Endothelial cell of umbilical vein (primary cell): ENCODE measurements at regions not wholly inside any gene's neighbourhood (a gene's known extent, or its start where the extent isn't known, plus 50 kb on each side); places are given as distances from the start of the nearest gene placed in this dataset.

Experiments
- BruUV-seq: library from RNA; stranded (reverse); fragments of 400-500 nt; replicated peaks from 2 replicates; lab custom pipeline; 2021; lab: Mats Ljungman, UMichigan
- CTCF ChIA-PET: fragments of 300-600, 350-600 bp; sonication (Branson Sonifier 250); formaldehyde crosslinking; loops from one replicate; lab custom pipeline; 2021; ENCODE audit warnings: antibody characterized with exemption, inconsistent platforms; lab: Charles Lee
- POLR2A ChIA-PET: fragments of 300-600, 350-600 bp; sonication (Branson Sonifier 250); formaldehyde crosslinking; loops from one replicate; lab custom pipeline; 2021; ENCODE audit warnings: antibody characterized with exemption, inconsistent platforms; lab: Charles Lee
- DNase-seq: peaks from one replicate; pipeline ENCODE4 v3.0.0-alpha.2; 2011; ENCODE audit warnings: low read depth, low spot score
- FAIRE-seq: peaks from 2 replicates; lab custom pipeline; 2011; peaks lifted over from hg19 to GRCh38; lab: Jason Lieb, UNC
- H2AFZ ChIP-seq: 2 replicates; pipeline ENCODE4 v1.6.0; 2012; ENCODE audit warnings: low read depth, low read length, control low read depth, inconsistent platforms
- H3K27ac ChIP-seq: 2 replicates; pipeline ENCODE4 v1.5.1; 2011; ENCODE audit warnings: low read depth, mild to moderate bottlenecking, control low read depth, low read length, moderate library complexity; ENCODE audit not compliant: insufficient read depth
- H3K27me3 ChIP-seq, 2 experiments: 2 replicates each; pipeline versions ENCODE4 v1.6.0 to v1.6.1; 2011; ENCODE audit warnings: low read length in 2 of 2, mixed read lengths in 1 of 2; ENCODE audit not compliant: control insufficient read depth in 2 of 2, insufficient read depth in 2 of 2
- H3K36me3 ChIP-seq, 2 experiments: 2 replicates in 1 of 2; 3 replicates in 1 of 2; pipeline ENCODE4 v1.5.1; 2011; ENCODE audit warnings: low read length in 2 of 2, mild to moderate bottlenecking in 1 of 2, moderate library complexity in 1 of 2; ENCODE audit not compliant: control insufficient read depth in 2 of 2, insufficient read depth in 2 of 2; ENCODE audit errors: extremely low read depth in 1 of 2
- H3K4me1 ChIP-seq: 3 replicates; pipeline ENCODE4 v1.5.1; 2011; ENCODE audit warnings: mild to moderate bottlenecking, low read length; ENCODE audit not compliant: control insufficient read depth, insufficient read depth; ENCODE audit errors: extremely low read depth
- H3K4me2 ChIP-seq: 2 replicates; pipeline ENCODE4 v1.6.1; 2011; ENCODE audit warnings: low read length, control low read depth, mixed read lengths; ENCODE audit not compliant: insufficient read depth
- H3K4me3 ChIP-seq, 3 experiments: fragments of 200-600 bp in 1 of 3; sonication (generic), shearing (Covaris generic) in 1 of 3; replicated peaks in 1 of 3; 2 replicates each; pipeline ENCODE4 v1.5.1; 2011 to 2016; ENCODE audit warnings: control low read depth in 3 of 3, low read length in 3 of 3, mild to moderate bottlenecking in 2 of 3, inconsistent platforms in 1 of 3, low read depth in 1 of 3, moderate library complexity in 1 of 3; ENCODE audit not compliant: insufficient read depth in 1 of 3
- H3K79me2 ChIP-seq: 2 replicates; pipeline ENCODE4 v1.6.0; 2012; ENCODE audit warnings: low read length, inconsistent platforms; ENCODE audit not compliant: control insufficient read depth, insufficient read depth
- H3K9ac ChIP-seq: replicated peaks from 2 replicates; pipeline ENCODE3; 2011; ENCODE audit warnings: low read length, control low read depth; ENCODE audit not compliant: insufficient read depth; ENCODE audit errors: extremely low read depth
- H3K9me1 ChIP-seq: replicated peaks from 3 replicates; pipeline ENCODE4 v1.6.0; 2011; ENCODE audit warnings: mild to moderate bottlenecking, low read length; ENCODE audit not compliant: control insufficient read depth, insufficient read depth; ENCODE audit errors: extremely low read depth
- H3K9me3 ChIP-seq: replicated peaks from 2 replicates; pipeline ENCODE4 v1.5.1; 2012; ENCODE audit warnings: low read length, inconsistent platforms; ENCODE audit not compliant: control insufficient read depth, insufficient read depth
- H4K20me1 ChIP-seq: replicated peaks from 2 replicates; pipeline ENCODE3; 2011; ENCODE audit warnings: mild to moderate bottlenecking, low read length; ENCODE audit not compliant: control insufficient read depth, insufficient read depth; ENCODE audit errors: extremely low read depth
- CTCF ChIP-seq, 2 donors: IDR thresholded peaks; 1 replicate in 1 of 2; 2 replicates in 1 of 2; pipeline ENCODE4 v1.5.1; 2011; ENCODE audit warnings: low read length in 2 of 2, mild to moderate bottlenecking in 2 of 2, moderate library complexity in 2 of 2, control low read depth in 1 of 2, inconsistent platforms in 1 of 2, low read depth in 1 of 2; ENCODE audit not compliant: insufficient read depth in 1 of 2; ENCODE audit errors: extremely low read depth in 1 of 2
- EZH2 ChIP-seq: IDR thresholded peaks from 2 replicates; pipeline ENCODE4 v1.6.1; 2012; ENCODE audit warnings: borderline replicate concordance, low read depth, mild to moderate bottlenecking, moderate library complexity, low read length, inconsistent platforms; ENCODE audit not compliant: severe bottlenecking
- GATA2 ChIP-seq: IDR thresholded peaks from 2 replicates; pipeline ENCODE4 v1.7.0; 2011; ENCODE audit warnings: low read depth, mild to moderate bottlenecking, moderate library complexity, mixed read lengths, low read length; ENCODE audit not compliant: insufficient read length, insufficient read depth
- MYC ChIP-seq: IDR thresholded peaks from one replicate; pipeline ENCODE4 v1.6.1; 2011; ENCODE audit warnings: mild to moderate bottlenecking, low read depth, low read length
- POLR2A ChIP-seq: IDR thresholded peaks from 2 replicates; pipeline ENCODE4 v1.6.1; 2012; ENCODE audit warnings: low read depth, mild to moderate bottlenecking, control low read depth, low read length
- dilution Hi-C: fragments of 300-500 bp; cut with MboI; formaldehyde crosslinking; loops from one replicate; pipeline ENCODE4 v1.15.0; 2019; ENCODE audit warnings: low sequenced_read_pairs; ENCODE audit not compliant: extremely low pct_ligation_motif_present
- intact Hi-C: fragments of 100-400 bp; cut with micrococcal nuclease; formaldehyde crosslinking; loops from one replicate; pipeline ENCODE4 v1.10.0; 2022
- TF ChIP-seq, protein P1 (sequence below): IDR thresholded peaks from 2 replicates; pipeline ENCODE4 v1.6.1; 2011; ENCODE audit not compliant: insufficient read depth, insufficient read length

GRCh38 chr1:143643148-143643885 lies 328.5 kb downstream of the FAM72C start:
- no peaks in the 10 kb centered on the region for H3K9me1 ChIP-seq
- ChIA-PET CTCF (no interaction called here), POLR2A (no interaction called here)
- FAIRE-seq (no peak), DNase-seq (no peak)
- H3K9ac ChIP-seq, result no peak overlapping the region
- H3K27me3 ChIP-seq, result peaks cover 4 to 14% of the 10 kb centered on the region in 2 experiments
- intact Hi-C loops (no loop called here), dilution Hi-C loops (no loop called here)
- H2AFZ ChIP-seq, result no peak overlapping the region
- no TSS peak for BruUV-seq
- no peaks in the 10 kb centered on the region for H3K4me1 ChIP-seq
- TF ChIP-seq MYC (no peak), EZH2 (peak; percentile 42), POLR2A (no peak), GATA2 (no peak), CTCF (IDR thresholded peaks at IDR 0.05; ENCODE audit: extremely low read depth in 1 of 2, insufficient read depth in 1 of 2, low read depth in 1 of 2, low read length in 2 of 2) (no peak)
- TF ChIP-seq, protein P1, sequence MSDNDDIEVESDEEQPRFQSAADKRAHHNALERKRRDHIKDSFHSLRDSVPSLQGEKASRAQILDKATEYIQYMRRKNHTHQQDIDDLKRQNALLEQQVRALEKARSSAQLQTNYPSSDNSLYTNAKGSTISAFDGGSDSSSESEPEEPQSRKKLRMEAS, result no peak
- no peaks in the 10 kb centered on the region for H4K20me1 ChIP-seq
- no peaks in the 10 kb centered on the region for H3K36me3 ChIP-seq
- H3K9me3 ChIP-seq, result no peaks in the 10 kb centered on the region
- no peak overlapping the region for H3K4me3 ChIP-seq
- H3K4me2 ChIP-seq, result no peak overlapping the region
- no peaks in the 10 kb centered on the region for H3K79me2 ChIP-seq
- H3K27ac ChIP-seq, result no peak overlapping the region
